Right lobe of liver (tissue), 4 donors: ENCODE measurements at regions not wholly inside any gene's neighbourhood (a gene's known extent, or its start where the extent isn't known, plus 50 kb on each side); places are given as distances from the start of the nearest gene placed in this dataset.

Experiments
- POLR2A ChIP-seq: fragments of 450-650 bp; IDR thresholded peaks from one replicate; pipeline ENCODE4 v1.6.1; 2017; ENCODE audit warnings: antibody characterized with exemption, mild to moderate bottlenecking
- TF ChIP-seq, protein P1 (sequence below), 4 donors: fragments of 200-600 bp in 3 of 4; fragments of 450-650 bp in 1 of 4; IDR thresholded peaks; one replicate each; pipeline versions ENCODE4 v1.5.1 to v1.8.0; 2016 to 2022; ENCODE audit warnings: antibody characterized with exemption in 4 of 4, mild to moderate bottlenecking in 2 of 4
- donor health status: DM: no; HTN: no; CAD: no.
- donor health status: DM: no; HTN: no; CAD: no.
- donor health status: DM: no; HTN: yes; CAD: no.

DNA sequence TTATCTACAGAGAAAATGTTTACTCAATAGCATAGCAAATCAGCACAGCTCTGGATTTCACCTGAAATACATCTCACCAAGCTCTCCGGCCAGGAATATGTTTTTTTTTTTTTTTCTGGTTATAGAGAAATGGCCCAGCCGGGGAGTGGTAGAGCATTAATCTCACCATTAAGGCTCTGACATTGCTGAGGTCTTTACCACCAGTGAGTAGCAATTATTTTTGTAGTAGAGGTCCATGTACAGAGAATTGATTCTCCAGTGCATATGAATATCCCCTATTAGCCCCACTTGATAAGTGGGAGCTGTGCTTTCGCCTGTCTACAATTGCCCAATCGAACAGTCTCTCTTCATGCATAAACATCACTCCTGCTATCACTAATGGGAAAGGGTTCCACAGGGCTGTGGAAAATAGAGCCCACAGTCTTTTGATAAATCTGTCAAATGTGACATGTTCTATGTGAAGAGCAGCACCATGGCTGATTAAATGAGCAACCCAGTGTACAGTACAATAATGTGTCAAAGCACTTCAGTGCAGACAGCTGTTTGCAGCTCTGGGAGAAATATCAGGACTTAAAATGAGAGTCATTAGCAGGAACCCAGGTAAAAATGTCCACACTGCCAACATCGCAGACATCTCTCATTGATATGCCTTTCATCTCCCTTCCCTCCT is 227.1 kb upstream of the ID4 start:
- TF ChIP-seq POLR2A = no peak
- TF ChIP-seq, protein P1, sequence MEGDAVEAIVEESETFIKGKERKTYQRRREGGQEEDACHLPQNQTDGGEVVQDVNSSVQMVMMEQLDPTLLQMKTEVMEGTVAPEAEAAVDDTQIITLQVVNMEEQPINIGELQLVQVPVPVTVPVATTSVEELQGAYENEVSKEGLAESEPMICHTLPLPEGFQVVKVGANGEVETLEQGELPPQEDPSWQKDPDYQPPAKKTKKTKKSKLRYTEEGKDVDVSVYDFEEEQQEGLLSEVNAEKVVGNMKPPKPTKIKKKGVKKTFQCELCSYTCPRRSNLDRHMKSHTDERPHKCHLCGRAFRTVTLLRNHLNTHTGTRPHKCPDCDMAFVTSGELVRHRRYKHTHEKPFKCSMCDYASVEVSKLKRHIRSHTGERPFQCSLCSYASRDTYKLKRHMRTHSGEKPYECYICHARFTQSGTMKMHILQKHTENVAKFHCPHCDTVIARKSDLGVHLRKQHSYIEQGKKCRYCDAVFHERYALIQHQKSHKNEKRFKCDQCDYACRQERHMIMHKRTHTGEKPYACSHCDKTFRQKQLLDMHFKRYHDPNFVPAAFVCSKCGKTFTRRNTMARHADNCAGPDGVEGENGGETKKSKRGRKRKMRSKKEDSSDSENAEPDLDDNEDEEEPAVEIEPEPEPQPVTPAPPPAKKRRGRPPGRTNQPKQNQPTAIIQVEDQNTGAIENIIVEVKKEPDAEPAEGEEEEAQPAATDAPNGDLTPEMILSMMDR (IDR thresholded peaks at IDR 0.05) = no peak
